ENCODE measurements at regions not wholly inside any gene's neighbourhood (a gene's known extent, or its start where the extent isn't known, plus 50 kb on each side); places are given as distances from the start of the nearest gene placed in this dataset.

DNA sequence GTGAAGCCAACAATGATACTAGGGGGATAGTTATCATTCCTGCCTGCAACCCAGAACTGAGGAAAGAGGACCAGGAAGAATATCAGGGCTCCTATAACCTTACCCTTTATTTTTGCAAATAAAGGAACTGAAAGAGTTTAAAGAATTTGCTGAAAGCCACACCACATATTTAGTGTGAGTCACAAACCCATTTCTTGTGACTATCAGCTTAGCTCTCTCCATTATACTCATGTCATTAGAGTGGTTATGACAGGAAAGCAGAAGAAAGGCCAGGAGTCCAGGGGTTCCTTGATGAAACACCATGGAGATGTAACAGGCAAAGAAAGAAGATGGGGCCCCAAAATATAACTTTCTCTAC is 141.1 kb upstream of the SAMSN1 start (continued):
- TF ChIP-seq PAX5 (IDR thresholded peaks at IDR 0.05; ENCODE audit: borderline replicate concordance, low read depth, low read length) = peak; percentile 28; the same call in 1 of the 2 replicates
- no peak for TF ChIP-seq ZBTB40 (IDR thresholded peaks at IDR 0.05; ENCODE audit: borderline replicate concordance)
- TF ChIP-seq, protein P1, sequence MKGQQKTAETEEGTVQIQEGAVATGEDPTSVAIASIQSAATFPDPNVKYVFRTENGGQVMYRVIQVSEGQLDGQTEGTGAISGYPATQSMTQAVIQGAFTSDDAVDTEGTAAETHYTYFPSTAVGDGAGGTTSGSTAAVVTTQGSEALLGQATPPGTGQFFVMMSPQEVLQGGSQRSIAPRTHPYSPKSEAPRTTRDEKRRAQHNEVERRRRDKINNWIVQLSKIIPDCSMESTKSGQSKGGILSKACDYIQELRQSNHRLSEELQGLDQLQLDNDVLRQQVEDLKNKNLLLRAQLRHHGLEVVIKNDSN (IDR thresholded peaks at IDR 0.05; ENCODE audit: borderline replicate concordance, extremely low read length, insufficient read depth, low read depth, low read length) = no peak
- TF ChIP-seq CBX3 (IDR thresholded peaks at IDR 0.05; ENCODE audit: borderline replicate concordance, low read depth) = no peak
- TF ChIP-seq ZNF274 (IDR thresholded peaks at IDR 0.05; ENCODE audit: insufficient read depth, insufficient read length) = no peak
- TF ChIP-seq, protein P2, sequence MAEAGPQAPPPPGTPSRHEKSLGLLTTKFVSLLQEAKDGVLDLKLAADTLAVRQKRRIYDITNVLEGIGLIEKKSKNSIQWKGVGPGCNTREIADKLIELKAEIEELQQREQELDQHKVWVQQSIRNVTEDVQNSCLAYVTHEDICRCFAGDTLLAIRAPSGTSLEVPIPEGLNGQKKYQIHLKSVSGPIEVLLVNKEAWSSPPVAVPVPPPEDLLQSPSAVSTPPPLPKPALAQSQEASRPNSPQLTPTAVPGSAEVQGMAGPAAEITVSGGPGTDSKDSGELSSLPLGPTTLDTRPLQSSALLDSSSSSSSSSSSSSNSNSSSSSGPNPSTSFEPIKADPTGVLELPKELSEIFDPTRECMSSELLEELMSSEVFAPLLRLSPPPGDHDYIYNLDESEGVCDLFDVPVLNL (IDR thresholded peaks at IDR 0.05; ENCODE audit: low read depth, low read length) = no peak
- TF ChIP-seq EGR1 (IDR thresholded peaks at IDR 0.05; ENCODE audit: borderline replicate concordance in 1 of 2, low read depth in 2 of 2, low read length in 2 of 2) = no peak
- no peak for TF ChIP-seq SIX5 (IDR thresholded peaks at IDR 0.05; ENCODE audit: low read depth, low read length, severe bottlenecking)
- TF ChIP-seq HDAC2 (IDR thresholded peaks at IDR 0.05) = no peak
- no peak for TF ChIP-seq SMAD1 (IDR thresholded peaks at IDR 0.05; ENCODE audit: low read depth, partially characterized antibody)
- TF ChIP-seq NR2C1 (IDR thresholded peaks at IDR 0.05) = no peak
- 0 out of 2 replicates have a peak, but pooled peaks have one; percentile 15 for TF ChIP-seq EED (IDR thresholded peaks at IDR 0.05; ENCODE audit: low read depth)
- TF ChIP-seq, protein P3, sequence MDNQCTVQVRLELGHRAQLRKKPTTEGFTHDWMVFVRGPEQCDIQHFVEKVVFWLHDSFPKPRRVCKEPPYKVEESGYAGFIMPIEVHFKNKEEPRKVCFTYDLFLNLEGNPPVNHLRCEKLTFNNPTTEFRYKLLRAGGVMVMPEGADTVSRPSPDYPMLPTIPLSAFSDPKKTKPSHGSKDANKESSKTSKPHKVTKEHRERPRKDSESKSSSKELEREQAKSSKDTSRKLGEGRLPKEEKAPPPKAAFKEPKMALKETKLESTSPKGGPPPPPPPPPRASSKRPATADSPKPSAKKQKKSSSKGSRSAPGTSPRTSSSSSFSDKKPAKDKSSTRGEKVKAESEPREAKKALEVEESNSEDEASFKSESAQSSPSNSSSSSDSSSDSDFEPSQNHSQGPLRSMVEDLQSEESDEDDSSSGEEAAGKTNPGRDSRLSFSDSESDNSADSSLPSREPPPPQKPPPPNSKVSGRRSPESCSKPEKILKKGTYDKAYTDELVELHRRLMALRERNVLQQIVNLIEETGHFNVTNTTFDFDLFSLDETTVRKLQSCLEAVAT (IDR thresholded peaks at IDR 0.05) = no peak
- no peak for TF ChIP-seq CUX1 (IDR thresholded peaks at IDR 0.05; ENCODE audit: insufficient replicate concordance, low read depth, low read length)
- no peak for TF ChIP-seq RAD21 (IDR thresholded peaks at IDR 0.05; ENCODE audit: insufficient read depth, low read depth, low read length)
- no peak for TF ChIP-seq PBX3 (IDR thresholded peaks at IDR 0.05; ENCODE audit: insufficient replicate concordance, low read depth, low read length)
